H9 (cell line): ENCODE measurements at regions not wholly inside any gene's neighbourhood (a gene's known extent, or its start where the extent isn't known, plus 50 kb on each side); places are given as distances from the start of the nearest gene placed in this dataset.

ENCODE experiments used
- DNase-seq: peaks from one replicate; pipeline ENCODE4 v3.0.0-alpha.2; 2017
- H2AFZ ChIP-seq: one replicate; pipeline ENCODE4 v1.6.1; 2013; ENCODE audit warnings: mild to moderate bottlenecking, low read length, control low read depth, moderate library complexity
- H2AK5ac ChIP-seq: 2 replicates; pipeline ENCODE4 v1.6.1; 2013; ENCODE audit warnings: low read length, control low read depth, mixed read lengths; ENCODE audit not compliant: insufficient read length
- H2BK120ac ChIP-seq: one replicate; pipeline ENCODE4 v1.6.1; 2013; ENCODE audit warnings: low read depth, mild to moderate bottlenecking, low read length, control low read depth, inconsistent platforms; ENCODE audit not compliant: poor library complexity, severe bottlenecking
- H2BK12ac ChIP-seq: 2 replicates; pipeline ENCODE4 v1.6.1; 2013; ENCODE audit warnings: low read length, control low read depth, mixed read lengths, low read depth; ENCODE audit not compliant: insufficient read length
- H2BK15ac ChIP-seq: 2 replicates; pipeline ENCODE4 v1.6.1; 2013; ENCODE audit warnings: low read depth, low read length, control low read depth
- H2BK20ac ChIP-seq: one replicate; pipeline ENCODE4 v1.6.1; 2013; ENCODE audit warnings: low read depth, mild to moderate bottlenecking, low read length, control low read depth, inconsistent platforms; ENCODE audit not compliant: poor library complexity, severe bottlenecking
- H2BK5ac ChIP-seq: 2 replicates; pipeline ENCODE4 v1.6.1; 2013; ENCODE audit warnings: low read length, control low read depth, mixed read lengths; ENCODE audit not compliant: insufficient read length
- H3K14ac ChIP-seq: 2 replicates; pipeline ENCODE4 v1.6.1; 2013; ENCODE audit warnings: low read length, control low read depth; ENCODE audit not compliant: insufficient read depth
- H3K18ac ChIP-seq: 2 replicates; pipeline ENCODE4 v1.6.1; 2013; ENCODE audit warnings: low read depth, mild to moderate bottlenecking, mixed read lengths, low read length, control low read depth; ENCODE audit not compliant: insufficient read length
- H3K23ac ChIP-seq: 2 replicates; pipeline ENCODE4 v1.6.1; 2013; ENCODE audit warnings: low read length, control low read depth, mixed read lengths, low read depth; ENCODE audit not compliant: insufficient read length
- H3K23me2 ChIP-seq: 2 replicates; pipeline ENCODE4 v1.6.1; 2013; ENCODE audit warnings: low read depth, mild to moderate bottlenecking, mixed read lengths, low read length, control low read depth; ENCODE audit not compliant: insufficient read length, poor library complexity, severe bottlenecking
- H3K27ac ChIP-seq: 2 replicates; pipeline ENCODE4 v1.5.1; 2013; ENCODE audit warnings: low read length, control low read depth, mixed read lengths, low read depth; ENCODE audit not compliant: insufficient read length
- H3K27me3 ChIP-seq: 2 replicates; pipeline ENCODE4 v1.6.1; 2013; ENCODE audit warnings: low read length, control low read depth, inconsistent platforms; ENCODE audit not compliant: insufficient read depth
- H3K4ac ChIP-seq: 2 replicates; pipeline ENCODE4 v1.6.1; 2013; ENCODE audit warnings: low read depth, mild to moderate bottlenecking, control low read depth, inconsistent platforms, low read length, moderate library complexity
- H3K4me1 ChIP-seq: 2 replicates; pipeline ENCODE4 v1.6.1; 2013; ENCODE audit warnings: low read length, control low read depth, inconsistent platforms; ENCODE audit not compliant: insufficient read depth
- H3K4me2 ChIP-seq: 2 replicates; pipeline ENCODE4 v1.6.1; 2013; ENCODE audit warnings: low read length, control low read depth, mixed read lengths; ENCODE audit not compliant: insufficient read length, insufficient read depth
- H3K56ac ChIP-seq: 2 replicates; pipeline ENCODE4 v1.6.1; 2013; ENCODE audit warnings: low read depth, mild to moderate bottlenecking, mixed read lengths, low read length, control low read depth; ENCODE audit not compliant: insufficient read length
- H3K79me1 ChIP-seq: 2 replicates; pipeline ENCODE4 v1.6.1; 2013; ENCODE audit warnings: low read depth, mild to moderate bottlenecking, moderate library complexity, low read length, control low read depth, inconsistent platforms; ENCODE audit not compliant: insufficient read depth, poor library complexity, severe bottlenecking
- H3K79me2 ChIP-seq: 2 replicates; pipeline ENCODE4 v1.6.1; 2013; ENCODE audit warnings: low read length, control low read depth, inconsistent platforms; ENCODE audit not compliant: insufficient read depth
- H3K9ac ChIP-seq: 2 replicates; pipeline ENCODE4 v1.6.1; 2013; ENCODE audit warnings: low read length, control low read depth, mixed read lengths; ENCODE audit not compliant: insufficient read length; ENCODE audit errors: extremely low read depth
- H3K9me3 ChIP-seq: one replicate; pipeline ENCODE4 v1.6.1; 2013; ENCODE audit warnings: low read depth, low read length, inconsistent platforms; ENCODE audit not compliant: control insufficient read depth
- H3T11ph ChIP-seq: one replicate; pipeline ENCODE4 v1.6.1; 2013; ENCODE audit warnings: mild to moderate bottlenecking, low read length, control low read depth, inconsistent platforms
- H4K20me1 ChIP-seq: one replicate; pipeline ENCODE4 v1.6.1; 2013; ENCODE audit not compliant: control insufficient read depth, insufficient read length, insufficient read depth
- H4K5ac ChIP-seq: 2 replicates; pipeline ENCODE4 v1.6.1; 2013; ENCODE audit warnings: low read depth, mild to moderate bottlenecking, mixed read lengths, low read length, control low read depth; ENCODE audit not compliant: insufficient read length
- H4K8ac ChIP-seq: replicated peaks from 2 replicates; pipeline ENCODE4 v1.6.1; 2013; ENCODE audit warnings: low read length, control low read depth, mixed read lengths, low read depth; ENCODE audit not compliant: insufficient read length
- H4K91ac ChIP-seq: 2 replicates; pipeline ENCODE4 v1.6.1; 2013; ENCODE audit warnings: low read depth, mild to moderate bottlenecking, moderate library complexity, mixed read lengths, low read length, control low read depth; ENCODE audit not compliant: insufficient read length
- H3K27ac Mint-ChIP-seq, 3 experiments: 2 replicates in 2 of 3; 3 replicates in 1 of 3; pipeline ENCODE4 v1.8.0; 2020 to 2021; ENCODE audit warnings: mixed read lengths in 3 of 3, mild to moderate bottlenecking in 1 of 3, moderate library complexity in 1 of 3
- H3K27me3 Mint-ChIP-seq: 2 replicates; pipeline ENCODE4 v1.8.0; 2021; ENCODE audit warnings: low read depth, mild to moderate bottlenecking, moderate library complexity, mixed read lengths
- H3K36me3 Mint-ChIP-seq, 3 experiments: 2 replicates in 2 of 3; 3 replicates in 1 of 3; pipeline ENCODE4 v1.8.0; 2020 to 2021; ENCODE audit warnings: low read depth in 3 of 3, mixed read lengths in 3 of 3; ENCODE audit not compliant: insufficient read depth in 1 of 3
- H3K4me1 Mint-ChIP-seq, 2 experiments: 2 replicates each; pipeline ENCODE4 v1.8.0; 2020; ENCODE audit warnings: mixed read lengths in 2 of 2
- H3K4me3 Mint-ChIP-seq, 2 experiments: 2 replicates in 1 of 2; 3 replicates in 1 of 2; pipeline ENCODE4 v1.8.0; 2020 to 2021; ENCODE audit warnings: mild to moderate bottlenecking in 2 of 2, mixed read lengths in 2 of 2, moderate library complexity in 1 of 2
- H3K9me3 Mint-ChIP-seq, 2 experiments: 2 replicates in 1 of 2; 3 replicates in 1 of 2; pipeline ENCODE4 v1.8.0; 2020; ENCODE audit warnings: mild to moderate bottlenecking in 2 of 2, mixed read lengths in 2 of 2, moderate library complexity in 1 of 2
- CTCF ChIP-seq: fragments of 200-600 bp; sonication (generic); conservative IDR thresholded peaks from 3 replicates; pipeline ENCODE4 v1.8.0; 2021; ENCODE audit warnings: antibody characterized with exemption, mild to moderate bottlenecking
- WGBS: extraction: QIAGEN DNeasy Blood & Tissue Kit; methylation state at CpG from one replicate; pipeline ENCODE4 v1.1.7; 2013; ENCODE audit warnings: missing lambda C conversion rate, low lambda C conversion rate, mixed read lengths; ENCODE audit not compliant: insufficient read length; ENCODE audit errors: extremely low coverage; 5-methylcytosine and 5-hydroxymethylcytosine counted together

GRCh38 chr2:36294316-36294721, 61.3 kb upstream of the CRIM1 start:
- Mint-ChIP-seq H3K27ac (no peak overlapping the region), H3K36me3 (no peaks in the 10 kb centered on the region), H3K27me3 (no peaks in the 10 kb centered on the region), H3K4me1 (peaks cover 8 to 21% of the 10 kb centered on the region in 2 experiments; a peak in 3 of 4 replicates), H3K9me3 (no peaks in the 10 kb centered on the region), H3K4me3 (no peak overlapping the region)
- Histone ChIP-seq H3K79me1 (no peaks in the 10 kb centered on the region), H3K4ac (no peak overlapping the region), H3K14ac (no peak overlapping the region), H3K23me2 (no peaks in the 10 kb centered on the region), H3K18ac (no peak overlapping the region), H2AFZ (no peak overlapping the region), H3K56ac (no peak overlapping the region), H2AK5ac (no peak overlapping the region), H3K79me2 (no peaks in the 10 kb centered on the region), H2BK12ac (no peak overlapping the region), H4K91ac (no peak overlapping the region), H2BK20ac (no peak overlapping the region), H3K9me3 (no peaks in the 10 kb centered on the region), H3K27ac (no peak overlapping the region), H3K27me3 (no peaks in the 10 kb centered on the region), H2BK5ac (no peak overlapping the region), H4K8ac (no peak overlapping the region), H3K4me2 (no peak overlapping the region), H3K9ac (no peak overlapping the region), H4K5ac (no peak overlapping the region), H3K4me1 (no peaks in the 10 kb centered on the region), H3T11ph (no peak overlapping the region), H2BK15ac (no peak overlapping the region), H2BK120ac (no peak overlapping the region), H3K23ac (no peak overlapping the region), H4K20me1 (no peaks in the 10 kb centered on the region)
- DNase-seq, result no peak
- no CpG with 5 or more reads among the region's 3 CpGs for WGBS
- TF ChIP-seq CTCF, result no peak
